K562 (cell line): ENCODE measurements at regions not wholly inside any gene's neighbourhood (a gene's known extent, or its start where the extent isn't known, plus 50 kb on each side); places are given as distances from the start of the nearest gene placed in this dataset.

Experiments used
- ATAC-seq: fragments of 200-7000 bp; cut with Tn5 transposase; 3 replicates; pipeline ENCODE4 v1.9.1; 2020; ENCODE audit warnings: moderate library complexity
- BruUV-seq: library from RNA; stranded (reverse); fragments of 400-500 nt; replicated peaks from 2 replicates; lab custom pipeline; 2021; lab: Mats Ljungman, UMichigan
- CTCF ChIA-PET: fragments of 300-600 bp; formaldehyde crosslinking; extraction: SDS; loops from one replicate; lab custom pipeline; 2021; ENCODE audit warnings: low intra/inter-chr PET ratio; lab: Yijun Ruan, JAX
- POLR2A ChIA-PET: fragments of 300-600, 350-650 bp; sonication (Branson Sonifier 250); formaldehyde crosslinking; extraction: SDS; loops from one replicate; lab custom pipeline; 2021; ENCODE audit warnings: antibody characterized with exemption, inconsistent platforms; lab: Yijun Ruan, JAX
- DNase-seq, 4 experiments: peaks; one replicate each; pipeline versions ENCODE4 v3.0.0 to v3.0.0-alpha.2; 2011 to 2018; ENCODE audit warnings: low spot score in 3 of 4, mixed read lengths in 3 of 4; ENCODE audit errors: extremely low read depth in 1 of 4
- FAIRE-seq: peaks from 2 replicates; lab custom pipeline; 2011; peaks lifted over from hg19 to GRCh38; lab: Jason Lieb, UNC
- H2AFZ ChIP-seq: 2 replicates; pipeline ENCODE4 v1.6.0; 2011; ENCODE audit warnings: low read depth, low read length, control low read depth, inconsistent platforms
- H3K27ac ChIP-seq: fragments of 200-600 bp; 3 replicates; pipeline ENCODE4 v1.8.0; 2011; ENCODE audit warnings: low read depth, mild to moderate bottlenecking, control low read depth, inconsistent platforms, low read length, moderate library complexity, mixed read lengths; ENCODE audit errors: extremely low read depth
- H3K27me3 ChIP-seq, 2 experiments: fragments of 300-600 bp in 1 of 2; 2 replicates in 1 of 2; 3 replicates in 1 of 2; pipeline versions ENCODE4 v1.6.0 to v1.8.0; 2011; ENCODE audit warnings: inconsistent platforms in 2 of 2, low read length in 2 of 2, mild to moderate bottlenecking in 1 of 2, mixed read lengths in 1 of 2, moderate library complexity in 1 of 2; ENCODE audit not compliant: control insufficient read depth in 2 of 2, insufficient read depth in 2 of 2
- H3K36me3 ChIP-seq: fragments of 300-600 bp; 3 replicates; pipeline ENCODE4 v1.8.0; 2011; ENCODE audit warnings: mild to moderate bottlenecking, low read length, inconsistent platforms; ENCODE audit not compliant: control insufficient read depth, insufficient read depth
- H3K4me1 ChIP-seq, 2 experiments: fragments of 200-600 bp in 1 of 2; replicated peaks in 1 of 2; 2 replicates in 1 of 2; 3 replicates in 1 of 2; pipeline versions ENCODE4 v1.5.1 to v1.8.0; 2011; ENCODE audit warnings: inconsistent platforms in 2 of 2, low read length in 2 of 2, mild to moderate bottlenecking in 1 of 2, mixed read lengths in 1 of 2, moderate library complexity in 1 of 2; ENCODE audit not compliant: control insufficient read depth in 2 of 2, insufficient read depth in 2 of 2
- H3K4me2 ChIP-seq: 2 replicates; pipeline ENCODE4 v1.6.1; 2011; ENCODE audit warnings: low read length, control low read depth, inconsistent platforms, mixed read lengths; ENCODE audit not compliant: insufficient read depth
- H3K4me3 ChIP-seq: fragments of 200-600 bp; sonication (generic), shearing (Covaris generic); 2 replicates; pipeline ENCODE4 v1.5.1; 2016; ENCODE audit warnings: control low read depth, inconsistent platforms
- H3K79me2 ChIP-seq: fragments of 200-600 bp; 3 replicates; pipeline ENCODE4 v1.8.0; 2011; ENCODE audit warnings: low read length, inconsistent platforms; ENCODE audit not compliant: control insufficient read depth, insufficient read depth
- H3K9ac ChIP-seq, 2 experiments: 2 replicates each; pipeline versions ENCODE4 v1.6.0 to v1.6.1; 2011; ENCODE audit warnings: low read depth in 2 of 2, low read length in 2 of 2, control low read depth in 1 of 2, inconsistent platforms in 1 of 2, mild to moderate bottlenecking in 1 of 2, mixed read lengths in 1 of 2; ENCODE audit not compliant: insufficient read depth in 1 of 2
- H3K9me1 ChIP-seq: one replicate; pipeline ENCODE4 v1.6.0; 2011; ENCODE audit warnings: inconsistent platforms, mild to moderate bottlenecking, low read length, moderate library complexity; ENCODE audit not compliant: control insufficient read depth, insufficient read depth
- H3K9me3 ChIP-seq: replicated peaks from 2 replicates; pipeline ENCODE4 v1.5.1; 2011; ENCODE audit warnings: low read depth, low read length, inconsistent platforms; ENCODE audit not compliant: control insufficient read depth, insufficient read depth
- H4K20me1 ChIP-seq: replicated peaks from 2 replicates; pipeline ENCODE4 v1.6.1; 2011; ENCODE audit warnings: low read length, inconsistent platforms, mixed read lengths; ENCODE audit not compliant: control insufficient read depth, insufficient read depth
- ASH1L ChIP-seq: fragments of 450-650 bp; IDR thresholded peaks from 2 replicates; pipeline ENCODE4 v1.6.1; 2018; ENCODE audit warnings: borderline replicate concordance, mild to moderate bottlenecking, low read depth; ENCODE audit not compliant: partially characterized antibody
- DLX4 ChIP-seq: fragments of 250-450 bp; sonication (Bioruptor Pico); IDR thresholded peaks from 2 replicates; pipeline ENCODE4 v1.6.1; 2021; ENCODE audit warnings: mild to moderate bottlenecking
- FOSL1 ChIP-seq: fragments of 200-800 bp; sonication (Bioruptor generic); conservative IDR thresholded peaks from 2 replicates; pipeline ENCODE4 v1.6.1; 2016; ENCODE audit warnings: missing genetic modification characterization, missing compliant biosample characterization
- GTF2E2 ChIP-seq: fragments of 200-800 bp; sonication (Bioruptor generic); IDR thresholded peaks from 2 replicates; pipeline ENCODE4 v1.6.1; 2016; ENCODE audit warnings: missing genetic modification characterization, missing compliant biosample characterization
- SIN3B ChIP-seq: fragments of 450-650 bp; IDR thresholded peaks from 2 replicates; pipeline ENCODE4 v1.6.1; 2017; ENCODE audit warnings: low read depth, mild to moderate bottlenecking, moderate library complexity
- SMARCC2 ChIP-seq: fragments of 450-650 bp; IDR thresholded peaks from 2 replicates; pipeline ENCODE4 v1.6.1; 2017; ENCODE audit warnings: antibody characterized with exemption, moderate library complexity, mild to moderate bottlenecking, low read depth
- ZNF184 ChIP-seq: sonication (generic); formaldehyde crosslinking; IDR thresholded peaks from 2 replicates; pipeline ENCODE4 v1.5.0; 2020; ENCODE audit warnings: missing genetic modification reagents
- ZNF586 ChIP-seq: fragments of 450-650 bp; formaldehyde crosslinking; conservative IDR thresholded peaks from 2 replicates; pipeline ENCODE4 v1.4.0; 2020; ENCODE audit warnings: mild to moderate bottlenecking, moderate library complexity
- WGBS: fragments of 100-300 bp; shearing (Covaris generic); methylation state at CpG from one replicate; pipeline ENCODE4 v1.1.6; 2016; ENCODE audit warnings: low coverage, mixed read lengths; ENCODE audit not compliant: insufficient coverage; ENCODE audit errors: missing lambda C conversion rate; 5-methylcytosine and 5-hydroxymethylcytosine counted together
- in situ Hi-C: fragments of 300-500 bp; cut with MboI; formaldehyde crosslinking; loops from 4 replicates; pipeline ENCODE4 v1.15.0; 2018; ENCODE audit warnings: inconsistent platforms, mixed read lengths
- intact Hi-C: fragments of 100-400 bp; cut with micrococcal nuclease; formaldehyde crosslinking; loops from 2 replicates; pipeline ENCODE4 v1.14.2; 2022

- H3K9ac ChIP-seq, result no peak overlapping the region
- in situ Hi-C loops, result no loop called here
- ChIA-PET POLR2A (interaction anchor here (0.7 to 0.9 kb wide), 2 partner anchors 19 to 23 kb away, joined by 3 to 4 read pairs; no protein-coding TSS in a partner anchor), CTCF (no interaction called here)
- H3K36me3 ChIP-seq, result no peaks in the 10 kb centered on the region
- H3K4me1 ChIP-seq, result peaks cover 20 to 36% of the 10 kb centered on the region in 2 experiments
- FAIRE-seq, result no peak
- ATAC-seq, result no peak
- no peaks in the 10 kb centered on the region for H3K27me3 ChIP-seq
- no peaks in the 10 kb centered on the region for H3K9me3 ChIP-seq
- BruUV-seq, result no TSS peak
- no peak overlapping the region for H3K4me2 ChIP-seq
- TF ChIP-seq ASH1L, result no peak
- TF ChIP-seq SMARCC2, result no peak
- no peak for TF ChIP-seq GTF2E2 (tag)
- TF ChIP-seq ZNF586 (CRISPR knock-in tag), result no peak
- no peak for TF ChIP-seq SIN3B
- no peak for TF ChIP-seq DLX4 (CRISPR knock-in tag)
- no peak for TF ChIP-seq FOSL1 (tag)
- no peak for TF ChIP-seq ZNF184 (CRISPR knock-in tag)
- no peak overlapping the region for H3K4me3 ChIP-seq
- intact Hi-C loops, result no loop called here
- no peak overlapping the region for H2AFZ ChIP-seq
- no peaks in the 10 kb centered on the region for H3K9me1 ChIP-seq
- no peak overlapping the region for H3K27ac ChIP-seq
- 83% methylated on average over 18 of the region's 28 CpGs for WGBS
- no peaks in the 10 kb centered on the region for H4K20me1 ChIP-seq
- H3K79me2 ChIP-seq, result no peaks in the 10 kb centered on the region
- DNase-seq, result no peak
Observed at GRCh38 chr3:128554465-128555097, 61.6 kb upstream of the GATA2 start.
